GM23248 (cell line): ENCODE measurements at regions not wholly inside any gene's neighbourhood (a gene's known extent, or its start where the extent isn't known, plus 50 kb on each side); places are given as distances from the start of the nearest gene placed in this dataset.

ENCODE experiments used
- DNase-seq: peaks from one replicate; pipeline ENCODE4 v3.0.0-alpha.2; 2015
- H2AFZ ChIP-seq: fragments of 200-600 bp; sonication (generic); 2 replicates; pipeline ENCODE4 v1.6.1; 2016; ENCODE audit warnings: antibody characterized with exemption
- H3F3A ChIP-seq: fragments of 200-600 bp; sonication (generic); 2 replicates; pipeline ENCODE4 v1.6.1; 2016; ENCODE audit warnings: mild to moderate bottlenecking, antibody characterized with exemption, mixed run types; ENCODE audit not compliant: insufficient read depth
- H3K27ac ChIP-seq: fragments of 200-600 bp; sonication (generic); 2 replicates; pipeline ENCODE4 v1.5.1; 2016; ENCODE audit warnings: mild to moderate bottlenecking
- H3K27me3 ChIP-seq: fragments of 200-600 bp; sonication (generic); replicated peaks from 2 replicates; pipeline ENCODE4 v1.6.1; 2016; ENCODE audit warnings: mild to moderate bottlenecking; ENCODE audit not compliant: insufficient read depth
- H3K36me3 ChIP-seq: fragments of 200-600 bp; sonication (generic); 2 replicates; pipeline ENCODE4 v1.6.1; 2016; ENCODE audit warnings: low read depth, mild to moderate bottlenecking
- H3K4me1 ChIP-seq: fragments of 200-600 bp; sonication (generic); 2 replicates; pipeline ENCODE4 v1.6.1; 2016; ENCODE audit warnings: mild to moderate bottlenecking; ENCODE audit not compliant: insufficient read depth
- H3K4me2 ChIP-seq: fragments of 200-600 bp; sonication (generic); one replicate; pipeline ENCODE4 v1.6.1; 2016; ENCODE audit warnings: mild to moderate bottlenecking; ENCODE audit not compliant: unreplicated experiment
- H3K4me3 ChIP-seq: fragments of 200-600 bp; sonication (generic); 2 replicates; pipeline ENCODE4 v1.5.1; 2016; ENCODE audit warnings: mild to moderate bottlenecking
- H3K79me2 ChIP-seq: fragments of 200-600 bp; sonication (generic); 2 replicates; pipeline ENCODE4 v1.6.1; 2016; ENCODE audit warnings: mild to moderate bottlenecking; ENCODE audit not compliant: insufficient read depth
- H3K9ac ChIP-seq: fragments of 200-600 bp; sonication (generic); 2 replicates; pipeline ENCODE4 v1.6.1; 2016; ENCODE audit warnings: mild to moderate bottlenecking
- H3K9me2 ChIP-seq: fragments of 200-600 bp; sonication (generic); 2 replicates; pipeline ENCODE4 v1.6.1; 2016; ENCODE audit warnings: mixed run types, mild to moderate bottlenecking, moderate library complexity; ENCODE audit not compliant: insufficient read depth
- H3K9me3 ChIP-seq: fragments of 200-600 bp; sonication (generic); one replicate; pipeline ENCODE4 v1.6.1; 2017; ENCODE audit warnings: low read depth
- H4K20me1 ChIP-seq: fragments of 200-600 bp; sonication (generic); 2 replicates; pipeline ENCODE4 v1.6.0; 2016; ENCODE audit not compliant: insufficient read depth
- EZH2 ChIP-seq: fragments of 200-600 bp; sonication (generic); IDR thresholded peaks from 2 replicates; pipeline ENCODE4 v1.6.1; 2018; ENCODE audit warnings: antibody characterized with exemption, mild to moderate bottlenecking; ENCODE audit not compliant: insufficient read depth, poor library complexity, severe bottlenecking
- EZH2phosphoT487 ChIP-seq: fragments of 200-600 bp; sonication (generic); IDR thresholded peaks from 2 replicates; pipeline ENCODE4 v1.6.1; 2018; ENCODE audit warnings: antibody characterized with exemption, moderate library complexity, mild to moderate bottlenecking, low read depth; ENCODE audit not compliant: insufficient read depth
- WGBS, 2 experiments: methylation state at CpG; one replicate each; pipeline ENCODE4 v1.1.6; 2015 to 2017; ENCODE audit warnings: low lambda C conversion rate in 2 of 2, low coverage in 1 of 2; ENCODE audit errors: missing lambda C conversion rate in 2 of 2; 5-methylcytosine and 5-hydroxymethylcytosine counted together
- in situ Hi-C: fragments of 300-500 bp; cut with MboI; formaldehyde crosslinking; loops from 2 replicates; pipeline ENCODE4 v1.15.0; 2020

GRCh38 chr6:56851074-56851473 lies 103.8 kb upstream of the BEND6 start:
- peak overlapping the region; percentile 93 for H3K4me2 ChIP-seq
- peak overlapping the region; percentile 82 for H3K9ac ChIP-seq
- H4K20me1 ChIP-seq: no peaks in the 10 kb centered on the region
- peaks cover 46% of the 10 kb centered on the region for H3F3A ChIP-seq
- DNase-seq: peak; percentile 74
- H2AFZ ChIP-seq: peak overlapping the region; percentile 70
- H3K9me3 ChIP-seq: no peaks in the 10 kb centered on the region
- peak overlapping the region; percentile 86 for H3K27ac ChIP-seq
- 2% methylated on average over 9 of the region's 9 CpGs for WGBS, 2 experiments
- no peaks in the 10 kb centered on the region for H3K9me2 ChIP-seq
- H3K4me3 ChIP-seq: peak overlapping the region; percentile 87
- H3K36me3 ChIP-seq: no peaks in the 10 kb centered on the region
- H3K79me2 ChIP-seq: peaks cover 96% of the 10 kb centered on the region
- in situ Hi-C loops: no loop called here
- peaks cover 42% of the 10 kb centered on the region for H3K4me1 ChIP-seq
- TF ChIP-seq EZH2phosphoT487: no peak
- TF ChIP-seq EZH2: no peak
- no peaks in the 10 kb centered on the region for H3K27me3 ChIP-seq

GRCh38 chr6:56850626-56851025 lies 104.3 kb upstream of the BEND6 start:
- Histone ChIP-seq H3F3A (peaks cover 51% of the 10 kb centered on the region), H3K27ac (peak overlapping the region; percentile 86), H3K9me2 (no peaks in the 10 kb centered on the region), H3K27me3 (no peaks in the 10 kb centered on the region), H3K79me2 (peaks cover 96% of the 10 kb centered on the region), H3K9me3 (no peaks in the 10 kb centered on the region), H3K4me2 (peak overlapping the region; percentile 93), H3K4me1 (peaks cover 42% of the 10 kb centered on the region), H4K20me1 (no peaks in the 10 kb centered on the region), H3K9ac (peak overlapping the region; percentile 82), H3K4me3 (peak overlapping the region; percentile 87), H3K36me3 (no peaks in the 10 kb centered on the region), H2AFZ (no peak overlapping the region)
- peak; percentile 39 for DNase-seq
- 8 to 9% methylated on average over 4 of the region's 4 CpGs for WGBS, 2 experiments
- in situ Hi-C loops: no loop called here
- TF ChIP-seq EZH2phosphoT487 (no peak), EZH2 (no peak)

- H3K9ac ChIP-seq: peak overlapping the region; percentile 82
- no peaks in the 10 kb centered on the region for H3K27me3 ChIP-seq
- peaks cover 58% of the 10 kb centered on the region for H3F3A ChIP-seq
- no peak for TF ChIP-seq EZH2
- no peak for TF ChIP-seq EZH2phosphoT487
- peak overlapping the region; percentile 87 for H3K4me3 ChIP-seq
- H2AFZ ChIP-seq: no peak overlapping the region
- H3K36me3 ChIP-seq: no peaks in the 10 kb centered on the region
- peak; percentile 89 for DNase-seq
- peaks cover 96% of the 10 kb centered on the region for H3K79me2 ChIP-seq
- no peaks in the 10 kb centered on the region for H3K9me3 ChIP-seq
- H3K27ac ChIP-seq: peak overlapping the region; percentile 86
- H4K20me1 ChIP-seq: no peaks in the 10 kb centered on the region
- peaks cover 42% of the 10 kb centered on the region for H3K4me1 ChIP-seq
- H3K9me2 ChIP-seq: no peaks in the 10 kb centered on the region
- in situ Hi-C loops: loop anchor here (25.0 kb wide), 1 partner anchor 138 kb away; no protein-coding TSS in a partner anchor
- 21 to 33% methylated on average over 4 of the region's 4 CpGs for WGBS, 2 experiments
- H3K4me2 ChIP-seq: peak overlapping the region; percentile 93
Observed at GRCh38 chr6:56849896-56850295, 105.0 kb upstream of the BEND6 start.

GRCh38 chr6:56848105-56848504 lies 106.8 kb upstream of the BEND6 start:
- Histone ChIP-seq H3K4me2 (peak overlapping the region; percentile 30), H3K36me3 (no peaks in the 10 kb centered on the region), H3F3A (peaks cover 60% of the 10 kb centered on the region), H3K9me2 (no peaks in the 10 kb centered on the region), H3K27me3 (no peaks in the 10 kb centered on the region), H3K27ac (peak overlapping the region; percentile 11; the same call in 1 of the 2 replicates), H3K4me3 (no peak overlapping the region), H3K79me2 (peaks cover 91% of the 10 kb centered on the region), H3K4me1 (peaks cover 42% of the 10 kb centered on the region), H4K20me1 (no peaks in the 10 kb centered on the region), H2AFZ (no peak overlapping the region), H3K9me3 (no peaks in the 10 kb centered on the region), H3K9ac (no peak overlapping the region)
- no peak for DNase-seq
- no peak for TF ChIP-seq EZH2
- TF ChIP-seq EZH2phosphoT487: no peak
- in situ Hi-C loops: loop anchor here (25.0 kb wide), 1 partner anchor 136 kb away; no protein-coding TSS in a partner anchor

GRCh38 chr6:56845032-56845431 lies 109.9 kb upstream of the BEND6 start:
- no peak overlapping the region for H3K27ac ChIP-seq
- no peak overlapping the region for H3K4me2 ChIP-seq
- H2AFZ ChIP-seq: no peak overlapping the region
- no peaks in the 10 kb centered on the region for H3K36me3 ChIP-seq
- H4K20me1 ChIP-seq: 0 out of 2 replicates have a peak, but pooled peaks cover 5% of the 10 kb centered on the region
- DNase-seq: no peak
- peaks cover 95% of the 10 kb centered on the region for H3K79me2 ChIP-seq
- H3K9me2 ChIP-seq: no peaks in the 10 kb centered on the region
- TF ChIP-seq EZH2: no peak
- no peak for TF ChIP-seq EZH2phosphoT487
- H3K4me3 ChIP-seq: no peak overlapping the region
- H3K9ac ChIP-seq: no peak overlapping the region
- H3K9me3 ChIP-seq: no peaks in the 10 kb centered on the region
- H3K27me3 ChIP-seq: no peaks in the 10 kb centered on the region
- peaks cover 38% of the 10 kb centered on the region for H3K4me1 ChIP-seq
- in situ Hi-C loops: loop anchor here (25.0 kb wide), 1 partner anchor 133 kb away; no protein-coding TSS in a partner anchor
- H3F3A ChIP-seq: peaks cover 60% of the 10 kb centered on the region
- WGBS, 2 experiments: 79 to 83% methylated on average over 3 of the region's 3 CpGs
